Amniotic stem cell (primary cell): ENCODE measurements at regions not wholly inside any gene's neighbourhood (a gene's known extent, or its start where the extent isn't known, plus 50 kb on each side); places are given as distances from the start of the nearest gene placed in this dataset.

Source experiments
- DNase-seq: peaks from one replicate; lab custom pipeline; 2025; lab: John Stamatoyannopoulos, UW

GRCh38 chr7:20945451-20945850, 158.8 kb upstream of the SP8 start:
- no peak for DNase-seq

GRCh38 chr7:20952916-20953315, 166.2 kb upstream of the SP8 start:
- DNase-seq = no peak

GRCh38 chr7:20954711-20955619, 168.3 kb upstream of the SP8 start:
- no peak for DNase-seq

GRCh38 chr7:20958572-20958971, 171.9 kb upstream of the SP8 start:
- DNase-seq = no peak

GRCh38 chr7:20959281-20959680, 172.6 kb upstream of the SP8 start:
- DNase-seq = no peak

- no peak for DNase-seq
Measured at GRCh38 chr7:20963556-20964280, 177.0 kb upstream of the SP8 start.

- no peak for DNase-seq
Measured at GRCh38 chr7:20964281-20964918, 177.7 kb upstream of the SP8 start.

- no peak for DNase-seq
Measured at GRCh38 chr7:20971219-20971618, 184.5 kb upstream of the SP8 start.

- DNase-seq = no peak
Measured at GRCh38 chr7:20980232-20980631, 193.5 kb upstream of the SP8 start.

GRCh38 chr7:20980668-20981264, 194.1 kb upstream of the SP8 start:
- no peak for DNase-seq

GRCh38 chr7:20988340-20988739, 201.7 kb upstream of the SP8 start:
- no peak for DNase-seq

GRCh38 chr7:20991544-20991943, 204.9 kb upstream of the SP8 start:
- no peak for DNase-seq

- no peak for DNase-seq
Measured at GRCh38 chr7:20993693-20994092, 207.0 kb upstream of the SP8 start.

- no peak for DNase-seq
Measured at GRCh38 chr7:20998309-20998708, 211.6 kb upstream of the SP8 start.

GRCh38 chr7:21011153-21011552, 224.5 kb upstream of the SP8 start:
- DNase-seq = no peak

GRCh38 chr7:21013765-21014539, 227.3 kb upstream of the SP8 start:
- DNase-seq = no peak

GRCh38 chr7:21020667-21021066, 234.0 kb upstream of the SP8 start:
- DNase-seq = no peak

GRCh38 chr7:21023841-21024484, 237.3 kb upstream of the SP8 start:
- no peak for DNase-seq

GRCh38 chr7:21024485-21024867, 237.8 kb upstream of the SP8 start:
- no peak for DNase-seq

- DNase-seq = no peak
Measured at GRCh38 chr7:21028186-21028585, 241.5 kb upstream of the SP8 start.

GRCh38 chr7:21028599-21028998, 241.9 kb upstream of the SP8 start:
- DNase-seq = no peak
